SK-N-SH treated with all-trans-retinoic acid at 6 μM for 48 hours (cell line): ENCODE measurements at regions not wholly inside any gene's neighbourhood (a gene's known extent, or its start where the extent isn't known, plus 50 kb on each side); places are given as distances from the start of the nearest gene placed in this dataset.

Source experiments
- ATAC-seq: fragments of 200-7000 bp; cut with Tn5 transposase; 3 replicates; pipeline ENCODE4 v1.9.1; 2020; ENCODE audit warnings: mild to moderate bottlenecking, moderate library complexity
- BACH2 ChIP-seq: fragments of 250-450 bp; sonication (Bioruptor Pico); IDR thresholded peaks from 2 replicates; pipeline ENCODE4 v1.9.0; 2021; ENCODE audit warnings: mild to moderate bottlenecking, borderline replicate concordance
- CSDC2 ChIP-seq: fragments of 250-450 bp; sonication (Bioruptor Pico); IDR thresholded peaks from 2 replicates; pipeline ENCODE4 v1.5.0; 2020; ENCODE audit warnings: mild to moderate bottlenecking, moderate library complexity
- CSRNP3 ChIP-seq: fragments of 250-450 bp; sonication (Bioruptor Pico); IDR thresholded peaks from 2 replicates; pipeline ENCODE4 v1.5.1; 2021; ENCODE audit warnings: mild to moderate bottlenecking, moderate library complexity
- GLIS3 ChIP-seq: fragments of 250-450 bp; sonication (Bioruptor Pico); IDR thresholded peaks from 2 replicates; pipeline ENCODE4 v1.5.0; 2020; ENCODE audit warnings: mild to moderate bottlenecking, moderate library complexity
- ISL1 ChIP-seq: fragments of 250-450 bp; sonication (Bioruptor Pico); IDR thresholded peaks from 2 replicates; pipeline ENCODE4 v2.1.2; 2022; ENCODE audit warnings: mild to moderate bottlenecking, moderate library complexity
- OSR1 ChIP-seq: fragments of 250-450 bp; sonication (Bioruptor Pico); IDR thresholded peaks from 2 replicates; pipeline ENCODE4 v1.8.0; 2022; ENCODE audit warnings: moderate library complexity, mild to moderate bottlenecking, inconsistent platforms
- PATZ1 ChIP-seq: fragments of 250-450 bp; sonication (Bioruptor Pico); IDR thresholded peaks from 2 replicates; pipeline ENCODE4 v1.8.0; 2020; ENCODE audit warnings: mild to moderate bottlenecking, moderate library complexity, borderline replicate concordance
- POU6F1 ChIP-seq: fragments of 250-450 bp; sonication (Bioruptor Pico); IDR thresholded peaks from 2 replicates; pipeline ENCODE4 v1.8.0; 2021; ENCODE audit warnings: low read depth, mild to moderate bottlenecking, moderate library complexity, borderline replicate concordance
- PPARA ChIP-seq: fragments of 250-450 bp; sonication (Bioruptor Pico); IDR thresholded peaks from 2 replicates; pipeline ENCODE4 v1.5.0; 2020; ENCODE audit warnings: mild to moderate bottlenecking, borderline replicate concordance
- RARB ChIP-seq: fragments of 250-450 bp; sonication (Bioruptor Pico); IDR thresholded peaks from 2 replicates; pipeline ENCODE4 v1.8.0; 2021; ENCODE audit warnings: mild to moderate bottlenecking, moderate library complexity
- SNAI2 ChIP-seq: fragments of 250-450 bp; sonication (Bioruptor Pico); IDR thresholded peaks from 2 replicates; pipeline ENCODE4 v1.5.0; 2020; ENCODE audit warnings: mild to moderate bottlenecking, moderate library complexity
- TOX ChIP-seq: fragments of 250-450 bp; sonication (Bioruptor Pico); IDR thresholded peaks from 2 replicates; pipeline ENCODE4 v1.8.0; 2021; ENCODE audit warnings: mild to moderate bottlenecking, moderate library complexity, borderline replicate concordance
- TSHZ2 ChIP-seq: fragments of 250-450 bp; sonication (Bioruptor Pico); IDR thresholded peaks from 2 replicates; pipeline ENCODE4 v1.5.0; 2020; ENCODE audit warnings: mild to moderate bottlenecking, moderate library complexity
- ZC3H10 ChIP-seq: fragments of 250-450 bp; sonication (Bioruptor Pico); IDR thresholded peaks from 2 replicates; pipeline ENCODE4 v1.5.1; 2021; ENCODE audit warnings: mild to moderate bottlenecking, moderate library complexity
- ZFP3 ChIP-seq: fragments of 250-450 bp; sonication (Bioruptor Pico); IDR thresholded peaks from 2 replicates; pipeline ENCODE4 v1.5.0; 2020; ENCODE audit warnings: mild to moderate bottlenecking, moderate library complexity
- ZFP30 ChIP-seq: fragments of 450-650 bp; formaldehyde crosslinking; IDR thresholded peaks from 2 replicates; pipeline ENCODE4 v1.5.0; 2022; ENCODE audit warnings: mild to moderate bottlenecking, moderate library complexity
- ZNF565 ChIP-seq: fragments of 450-650 bp; formaldehyde crosslinking; conservative IDR thresholded peaks from 2 replicates; pipeline ENCODE4 v1.5.0; 2020; ENCODE audit warnings: low read depth, mild to moderate bottlenecking, moderate library complexity
- ZNF70 ChIP-seq: fragments of 450-650 bp; formaldehyde crosslinking; IDR thresholded peaks from 2 replicates; pipeline ENCODE4 v1.5.0; 2020; ENCODE audit warnings: mild to moderate bottlenecking, moderate library complexity
- ZNF8 ChIP-seq: fragments of 450-650 bp; formaldehyde crosslinking; IDR thresholded peaks from 2 replicates; pipeline ENCODE4 v1.5.0; 2020; ENCODE audit warnings: mild to moderate bottlenecking, moderate library complexity

- ATAC-seq: no peak
- TF ChIP-seq OSR1 (CRISPR knock-in tag): no peak
- TF ChIP-seq, all 23 proteins: peak for 0
These were observed 254.8 kb downstream of the FGF9 start for GRCh38 chr13:21925720-21926119.

- TF ChIP-seq GLIS3 (CRISPR knock-in tag) (no peak), TSHZ2 (CRISPR knock-in tag) (no peak), ZNF70 (no peak), ZFP3 (no peak), ZNF565 (no peak), RARB (CRISPR knock-in tag) (no peak)
- ATAC-seq: no peak
These were observed 258.5 kb downstream of the FGF9 start for GRCh38 chr13:21929400-21929799.

GRCh38 chr13:21930536-21930935, 259.7 kb downstream of the FGF9 start:
- no peak for ATAC-seq

More at GRCh38 chr13:21930536-21930935, 259.7 kb downstream of the FGF9 start:
- TF ChIP-seq ZNF565 (no peak), ZFP3 (no peak), PATZ1 (CRISPR knock-in tag) (no peak), BACH2 (CRISPR knock-in tag) (no peak), PPARA (CRISPR knock-in tag) (no peak), CSDC2 (no peak), POU6F1 (CRISPR knock-in tag) (no peak), SNAI2 (CRISPR knock-in tag) (no peak), ZNF70 (no peak), CSRNP3 (CRISPR knock-in tag) (no peak), TOX (no peak), GLIS3 (CRISPR knock-in tag) (no peak), ISL1 (CRISPR knock-in tag) (no peak), ZC3H10 (CRISPR knock-in tag) (no peak), ZFP30 (no peak), TSHZ2 (CRISPR knock-in tag) (no peak), ZNF8 (CRISPR knock-in tag) (no peak), OSR1 (CRISPR knock-in tag) (no peak)
